ENCODE measurements at regions not wholly inside any gene's neighbourhood (a gene's known extent, or its start where the extent isn't known, plus 50 kb on each side); places are given as distances from the start of the nearest gene placed in this dataset.

DNA sequence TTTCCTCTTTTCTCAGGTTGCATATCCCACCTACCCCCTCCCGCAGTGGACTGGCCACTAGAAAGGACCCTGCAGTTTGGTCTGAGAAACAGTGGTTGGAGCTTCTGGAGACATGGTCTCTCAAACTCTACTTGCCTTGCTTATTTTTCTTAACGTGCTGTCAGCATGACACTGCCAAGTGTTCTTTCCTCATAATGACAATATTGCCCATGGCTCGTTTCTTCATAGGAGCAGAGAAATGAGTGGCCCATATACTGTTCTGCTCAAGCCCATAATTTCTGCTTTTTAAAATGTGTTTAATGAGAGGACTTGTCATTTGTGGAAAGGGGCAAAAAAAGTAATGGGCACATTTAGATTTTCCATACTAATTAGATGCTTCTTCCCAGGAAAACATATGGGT, 828.7 kb downstream of the BCL11A start:
- DNase-seq (no peak), ATAC-seq (no peak)
- TF ChIP-seq, protein P1, sequence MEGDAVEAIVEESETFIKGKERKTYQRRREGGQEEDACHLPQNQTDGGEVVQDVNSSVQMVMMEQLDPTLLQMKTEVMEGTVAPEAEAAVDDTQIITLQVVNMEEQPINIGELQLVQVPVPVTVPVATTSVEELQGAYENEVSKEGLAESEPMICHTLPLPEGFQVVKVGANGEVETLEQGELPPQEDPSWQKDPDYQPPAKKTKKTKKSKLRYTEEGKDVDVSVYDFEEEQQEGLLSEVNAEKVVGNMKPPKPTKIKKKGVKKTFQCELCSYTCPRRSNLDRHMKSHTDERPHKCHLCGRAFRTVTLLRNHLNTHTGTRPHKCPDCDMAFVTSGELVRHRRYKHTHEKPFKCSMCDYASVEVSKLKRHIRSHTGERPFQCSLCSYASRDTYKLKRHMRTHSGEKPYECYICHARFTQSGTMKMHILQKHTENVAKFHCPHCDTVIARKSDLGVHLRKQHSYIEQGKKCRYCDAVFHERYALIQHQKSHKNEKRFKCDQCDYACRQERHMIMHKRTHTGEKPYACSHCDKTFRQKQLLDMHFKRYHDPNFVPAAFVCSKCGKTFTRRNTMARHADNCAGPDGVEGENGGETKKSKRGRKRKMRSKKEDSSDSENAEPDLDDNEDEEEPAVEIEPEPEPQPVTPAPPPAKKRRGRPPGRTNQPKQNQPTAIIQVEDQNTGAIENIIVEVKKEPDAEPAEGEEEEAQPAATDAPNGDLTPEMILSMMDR (IDR thresholded peaks at IDR 0.05) = no peak
- H3K4me3 ChIP-seq = no peak overlapping the region
- H3K36me3 ChIP-seq (ENCODE audit: low read depth) = no peaks in the 10 kb centered on the region
- intact Hi-C loops (cut with DNase I, micrococcal nuclease) = no loop called here
- H3K9me3 ChIP-seq = no peaks in the 10 kb centered on the region
- no peaks in the 10 kb centered on the region for H3K4me1 ChIP-seq (ENCODE audit: low read depth)

DNA sequence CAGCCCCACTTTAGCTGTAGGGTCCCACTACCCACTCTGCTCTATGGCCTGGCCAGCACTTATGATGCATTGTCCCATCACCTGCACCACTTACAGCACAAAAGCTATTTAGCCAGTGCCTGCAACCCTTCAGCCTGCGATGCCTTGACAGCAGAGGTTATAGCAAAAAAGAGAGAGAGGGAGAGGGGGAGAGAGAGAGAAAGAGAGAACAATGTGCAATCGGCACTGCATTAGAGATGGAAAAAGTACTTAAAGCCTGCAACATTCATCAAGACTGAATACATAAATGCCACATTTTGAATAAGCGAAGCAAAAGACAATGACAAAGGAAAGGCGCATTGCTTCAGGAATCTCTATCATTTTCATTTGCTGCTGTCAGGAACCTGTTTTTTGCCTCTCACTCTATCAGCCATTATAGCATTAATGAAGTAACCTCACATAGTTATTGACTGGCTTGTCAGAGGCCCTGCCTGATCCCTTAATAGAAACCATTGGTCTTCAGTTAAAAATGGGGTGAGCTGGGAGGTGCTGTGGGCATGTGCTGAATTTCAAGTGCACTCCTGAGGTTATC, 833.1 kb downstream of the BCL11A start:
- no peak for ATAC-seq
- intact Hi-C loops (cut with DNase I, micrococcal nuclease) = no loop called here
- no peaks in the 10 kb centered on the region for H3K4me1 ChIP-seq (ENCODE audit: low read depth)
- H3K9me3 ChIP-seq = no peaks in the 10 kb centered on the region
- H3K4me3 ChIP-seq = no peak overlapping the region
- no peaks in the 10 kb centered on the region for H3K36me3 ChIP-seq (ENCODE audit: low read depth)
- TF ChIP-seq, protein P1 (IDR thresholded peaks at IDR 0.05) = no peak
- DNase-seq = no peak

DNA sequence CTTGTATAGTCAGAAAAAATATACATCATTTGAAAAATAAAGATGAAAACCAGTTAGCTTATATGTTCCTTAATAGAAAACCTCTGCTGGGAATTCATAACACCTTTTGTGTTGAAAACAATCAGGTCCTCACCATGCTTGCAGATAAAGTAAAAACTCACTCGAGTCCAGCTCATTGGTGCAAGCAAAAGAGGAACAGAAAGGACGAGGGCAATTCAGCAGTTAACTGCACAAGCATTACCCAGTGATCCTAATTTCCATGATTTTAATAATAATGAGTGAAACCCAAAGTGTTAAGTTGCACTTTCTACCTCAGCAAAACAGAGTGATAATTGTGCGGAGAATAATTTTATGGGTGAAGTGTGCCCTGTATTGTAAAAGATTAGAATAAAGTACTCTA, 839.9 kb downstream of the BCL11A start:
- TF ChIP-seq, protein P1 (IDR thresholded peaks at IDR 0.05) = no peak
- no peaks in the 10 kb centered on the region for H3K4me1 ChIP-seq (ENCODE audit: low read depth)
- H3K36me3 ChIP-seq (ENCODE audit: low read depth) = no peaks in the 10 kb centered on the region
- ATAC-seq (no peak), DNase-seq (no peak)
- H3K9me3 ChIP-seq = no peaks in the 10 kb centered on the region
- no peak overlapping the region for H3K4me3 ChIP-seq
- intact Hi-C loops (cut with DNase I, micrococcal nuclease) = no loop called here

DNA sequence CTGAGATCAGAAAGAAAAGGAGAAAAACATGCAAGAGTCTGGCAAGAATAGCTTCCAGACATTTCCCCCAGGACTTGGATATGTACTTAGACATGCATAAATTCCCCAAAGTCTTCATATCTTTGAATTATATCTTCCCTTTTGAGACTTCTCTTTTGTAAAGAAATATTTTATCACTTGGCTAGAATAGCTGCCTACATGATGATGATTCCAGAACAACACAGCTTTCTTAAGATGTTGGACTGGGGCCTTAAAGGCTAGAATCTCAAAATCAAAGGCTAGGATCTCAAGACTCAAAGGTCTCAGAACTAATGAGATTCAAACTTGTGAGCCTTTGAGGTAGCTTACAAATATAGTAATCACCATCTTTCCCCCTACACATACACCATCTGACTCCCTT, 842.3 kb downstream of the BCL11A start:
- Histone ChIP-seq H3K36me3 (ENCODE audit: low read depth) (no peaks in the 10 kb centered on the region), H3K4me3 (no peak overlapping the region), H3K4me1 (ENCODE audit: low read depth) (no peaks in the 10 kb centered on the region), H3K9me3 (no peaks in the 10 kb centered on the region)
- no peak for ATAC-seq
- DNase-seq = no peak
- intact Hi-C loops (cut with DNase I, micrococcal nuclease) = no loop called here
- TF ChIP-seq, protein P1 (IDR thresholded peaks at IDR 0.05) = no peak

DNA sequence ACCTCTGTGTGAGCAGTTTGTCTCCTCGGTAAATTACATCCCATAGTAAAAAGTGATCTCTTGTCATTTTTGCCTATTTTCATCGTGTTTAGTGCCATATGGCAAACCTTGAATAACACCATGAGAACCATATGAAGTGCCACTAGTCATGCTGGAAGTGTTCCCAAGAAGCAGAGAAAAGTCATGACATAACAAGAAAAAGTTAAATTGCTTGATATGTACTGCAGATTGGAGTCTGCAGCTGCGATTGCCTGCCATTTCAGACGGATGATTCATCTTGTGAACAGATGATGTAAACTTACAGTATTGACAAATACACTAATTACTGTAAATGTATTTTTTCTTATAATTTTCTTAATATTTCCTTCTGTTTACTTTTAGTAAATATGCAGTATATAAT, 846.7 kb downstream of the BCL11A start:
- ATAC-seq (no peak), DNase-seq (no peak)
- TF ChIP-seq, protein P1 (IDR thresholded peaks at IDR 0.05) = no peak

DNA sequence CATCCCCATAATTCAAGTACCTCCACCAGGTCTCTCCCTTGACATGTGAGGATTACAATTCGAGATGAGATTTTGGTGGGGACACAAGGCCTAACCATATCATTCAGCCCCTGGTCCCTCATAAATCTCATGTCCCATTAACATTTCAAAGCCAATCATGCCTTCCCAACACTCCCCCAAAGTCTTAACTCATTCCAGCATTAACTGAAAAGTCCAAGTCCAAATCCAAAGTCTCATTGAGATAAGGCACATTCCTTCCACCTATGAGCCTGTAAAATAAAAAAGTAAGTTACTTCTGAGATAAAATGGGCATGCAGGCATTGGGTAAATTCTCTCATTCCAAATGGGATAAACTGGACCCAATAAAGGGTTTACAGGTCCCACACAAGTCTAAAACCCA, 849.7 kb downstream of the BCL11A start:
- no peaks in the 10 kb centered on the region for H3K4me1 ChIP-seq (ENCODE audit: low read depth)
- intact Hi-C loops (cut with DNase I, micrococcal nuclease) = no loop called here
- ATAC-seq (no peak), DNase-seq (no peak)
- no peak overlapping the region for H3K4me3 ChIP-seq
- H3K36me3 ChIP-seq (ENCODE audit: low read depth) = no peaks in the 10 kb centered on the region
- TF ChIP-seq, protein P1 (IDR thresholded peaks at IDR 0.05) = no peak
- no peaks in the 10 kb centered on the region for H3K9me3 ChIP-seq

More for the DNA sequence above, 846.7 kb downstream of the BCL11A start:
- no peaks in the 10 kb centered on the region for H3K4me1 ChIP-seq (ENCODE audit: low read depth)
- no peaks in the 10 kb centered on the region for H3K36me3 ChIP-seq (ENCODE audit: low read depth)
- intact Hi-C loops (cut with DNase I, micrococcal nuclease) = no loop called here
- no peak overlapping the region for H3K4me3 ChIP-seq
- H3K9me3 ChIP-seq = no peaks in the 10 kb centered on the region
